ENCODE measurements at regions not wholly inside any gene's neighbourhood (a gene's known extent, or its start where the extent isn't known, plus 50 kb on each side); places are given as distances from the start of the nearest gene placed in this dataset.

DNA sequence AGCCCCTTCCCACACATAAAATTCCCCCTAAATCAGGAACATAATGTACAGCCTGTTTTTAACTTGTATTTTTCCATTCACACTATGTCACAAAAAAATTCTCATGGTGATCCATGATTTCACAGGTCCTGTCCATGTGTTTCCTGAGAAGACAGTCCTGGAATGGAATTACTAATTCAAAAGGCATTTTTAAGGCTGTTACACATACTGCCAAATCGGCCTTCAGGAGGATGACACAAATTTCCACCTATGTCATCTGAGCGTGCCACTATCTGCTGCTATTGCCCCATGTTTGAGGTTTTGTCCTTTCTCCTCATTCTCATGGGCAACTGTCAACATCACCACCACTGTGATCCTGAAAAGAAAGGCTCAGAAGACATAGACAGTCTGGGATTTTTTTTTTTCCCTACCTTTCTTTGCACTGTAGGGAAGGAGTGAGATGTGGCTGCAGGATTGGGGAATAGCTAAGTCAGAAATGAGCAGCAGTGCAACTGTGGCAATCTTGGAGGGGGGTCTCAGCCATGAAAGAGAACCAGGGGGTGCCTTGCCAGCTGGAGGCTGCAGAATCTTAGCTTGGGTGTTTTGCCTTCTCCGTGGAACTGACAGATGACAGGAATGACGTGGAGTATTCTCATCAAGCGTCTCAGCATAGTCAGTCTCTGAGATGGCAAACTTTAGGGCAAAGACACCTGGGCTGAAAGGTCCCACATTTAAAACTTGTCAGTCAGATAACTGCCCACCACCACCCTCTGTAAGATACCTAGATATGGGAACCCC, 73.4 kb downstream of the MARCHF4 start:
- TF ChIP-seq EZH2 (IDR thresholded peaks at IDR 0.05; ENCODE audit: low read length): no peak
- TF ChIP-seq, protein P1, sequence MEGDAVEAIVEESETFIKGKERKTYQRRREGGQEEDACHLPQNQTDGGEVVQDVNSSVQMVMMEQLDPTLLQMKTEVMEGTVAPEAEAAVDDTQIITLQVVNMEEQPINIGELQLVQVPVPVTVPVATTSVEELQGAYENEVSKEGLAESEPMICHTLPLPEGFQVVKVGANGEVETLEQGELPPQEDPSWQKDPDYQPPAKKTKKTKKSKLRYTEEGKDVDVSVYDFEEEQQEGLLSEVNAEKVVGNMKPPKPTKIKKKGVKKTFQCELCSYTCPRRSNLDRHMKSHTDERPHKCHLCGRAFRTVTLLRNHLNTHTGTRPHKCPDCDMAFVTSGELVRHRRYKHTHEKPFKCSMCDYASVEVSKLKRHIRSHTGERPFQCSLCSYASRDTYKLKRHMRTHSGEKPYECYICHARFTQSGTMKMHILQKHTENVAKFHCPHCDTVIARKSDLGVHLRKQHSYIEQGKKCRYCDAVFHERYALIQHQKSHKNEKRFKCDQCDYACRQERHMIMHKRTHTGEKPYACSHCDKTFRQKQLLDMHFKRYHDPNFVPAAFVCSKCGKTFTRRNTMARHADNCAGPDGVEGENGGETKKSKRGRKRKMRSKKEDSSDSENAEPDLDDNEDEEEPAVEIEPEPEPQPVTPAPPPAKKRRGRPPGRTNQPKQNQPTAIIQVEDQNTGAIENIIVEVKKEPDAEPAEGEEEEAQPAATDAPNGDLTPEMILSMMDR (optimal IDR thresholded peaks at IDR 0.05 in 1 of 3, IDR thresholded peaks at IDR 0.05 in 1 of 3, conservative IDR thresholded peaks at IDR 0.05 in 1 of 3; ENCODE audit: extremely low read depth in 1 of 3, insufficient read depth in 2 of 3, low read length in 3 of 3): no peak
- FAIRE-seq (peak; percentile 79), DNase-seq (ENCODE audit: low read depth, low spot score) (no peak)
- Histone ChIP-seq H3K36me3 (ENCODE audit: control insufficient read depth in 2 of 2, extremely low read depth in 1 of 2, insufficient read depth in 2 of 2, low read length in 2 of 2) (no peaks in the 10 kb centered on the region), H3K9me3 (ENCODE audit: control insufficient read depth, low read depth, low read length) (no peaks in the 10 kb centered on the region), H3K27me3 (ENCODE audit: control insufficient read depth, extremely low read depth, insufficient read depth, low read length) (no peaks in the 10 kb centered on the region), H3K4me2 (ENCODE audit: control insufficient read depth, extremely low read depth, insufficient read depth, low read depth, low read length) (peak overlapping the region; percentile 58), H2AFZ (ENCODE audit: control insufficient read depth, low read length) (no peak overlapping the region), H3K9ac (ENCODE audit: control insufficient read depth, extremely low read depth, insufficient read depth, low read length) (no peak overlapping the region), H3K4me3 (ENCODE audit: control insufficient read depth in 2 of 3, extremely low read depth in 1 of 3, insufficient read depth in 2 of 3, low read depth in 1 of 3, low read length in 3 of 3) (no peak overlapping the region), H3K27ac (ENCODE audit: control insufficient read depth, insufficient read depth, low read length) (no peak overlapping the region), H3K79me2 (ENCODE audit: control insufficient read depth, insufficient read depth, low read length) (no peaks in the 10 kb centered on the region), H3K9me1 (ENCODE audit: control insufficient read depth, extremely low read depth, insufficient read depth, low read length) (peaks cover 4% of the 10 kb centered on the region), H3K4me1 (ENCODE audit: control insufficient read depth, extremely low read depth, insufficient read depth, low read length) (peaks cover 30% of the 10 kb centered on the region), H4K20me1 (ENCODE audit: control insufficient read depth, extremely low read depth, insufficient read depth, low read length) (no peaks in the 10 kb centered on the region)
- dilution Hi-C loops (cut with MboI; ENCODE audit: extremely low pct_ligation_motif_present, low sequenced_read_pairs): no loop called here

DNA sequence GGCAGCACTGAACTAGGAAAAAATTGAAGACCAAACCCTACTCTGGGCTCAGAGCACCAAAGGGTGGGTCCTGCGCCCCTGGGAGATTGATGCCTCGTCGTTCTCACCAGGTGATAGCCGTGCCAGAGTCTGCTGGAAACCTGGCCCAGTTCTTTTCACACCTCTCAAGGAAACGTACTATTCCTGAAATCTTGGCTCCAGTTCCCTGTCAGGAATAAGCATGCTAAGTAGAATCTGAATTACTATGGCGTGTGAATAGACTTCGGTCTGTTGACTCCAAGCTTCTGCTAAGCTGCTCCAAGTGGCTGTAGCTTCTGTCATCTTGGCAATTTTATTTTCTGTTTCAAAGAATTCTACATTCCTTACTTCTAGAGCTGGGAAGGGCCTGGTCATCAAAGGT, 75.4 kb downstream of the MARCHF4 start:
- no peak for FAIRE-seq
- dilution Hi-C loops (cut with MboI; ENCODE audit: extremely low pct_ligation_motif_present, low sequenced_read_pairs): no loop called here
- no peaks in the 10 kb centered on the region for H3K9me3 ChIP-seq (ENCODE audit: control insufficient read depth, low read depth, low read length)

More for the DNA sequence above, 75.4 kb downstream of the MARCHF4 start:
- Histone ChIP-seq H3K4me2 (ENCODE audit: control insufficient read depth, extremely low read depth, insufficient read depth, low read depth, low read length) (no peak overlapping the region), H2AFZ (ENCODE audit: control insufficient read depth, low read length) (no peak overlapping the region), H3K4me1 (ENCODE audit: control insufficient read depth, extremely low read depth, insufficient read depth, low read length) (peaks cover 31% of the 10 kb centered on the region), H3K4me3 (ENCODE audit: control insufficient read depth in 2 of 3, extremely low read depth in 1 of 3, insufficient read depth in 2 of 3, low read depth in 1 of 3, low read length in 3 of 3) (no peak overlapping the region), H3K36me3 (ENCODE audit: control insufficient read depth in 2 of 2, extremely low read depth in 1 of 2, insufficient read depth in 2 of 2, low read length in 2 of 2) (no peaks in the 10 kb centered on the region), H3K79me2 (ENCODE audit: control insufficient read depth, insufficient read depth, low read length) (no peaks in the 10 kb centered on the region), H4K20me1 (ENCODE audit: control insufficient read depth, extremely low read depth, insufficient read depth, low read length) (no peaks in the 10 kb centered on the region), H3K9ac (ENCODE audit: control insufficient read depth, extremely low read depth, insufficient read depth, low read length) (no peak overlapping the region), H3K27me3 (ENCODE audit: control insufficient read depth, extremely low read depth, insufficient read depth, low read length) (no peaks in the 10 kb centered on the region), H3K9me1 (ENCODE audit: control insufficient read depth, extremely low read depth, insufficient read depth, low read length) (peaks cover 4% of the 10 kb centered on the region), H3K27ac (ENCODE audit: control insufficient read depth, insufficient read depth, low read length) (no peak overlapping the region)
- DNase-seq (ENCODE audit: low read depth, low spot score): no peak
- TF ChIP-seq, protein P1 (optimal IDR thresholded peaks at IDR 0.05 in 1 of 3, IDR thresholded peaks at IDR 0.05 in 1 of 3, conservative IDR thresholded peaks at IDR 0.05 in 1 of 3; ENCODE audit: extremely low read depth in 1 of 3, insufficient read depth in 2 of 3, low read length in 3 of 3): no peak
- TF ChIP-seq EZH2 (IDR thresholded peaks at IDR 0.05; ENCODE audit: low read length): no peak

Measured in keratinocyte (primary cell).